H9 (cell line): ENCODE measurements at regions not wholly inside any gene's neighbourhood (a gene's known extent, or its start where the extent isn't known, plus 50 kb on each side); places are given as distances from the start of the nearest gene placed in this dataset.

Source experiments
- DNase-seq: peaks from one replicate; pipeline ENCODE4 v3.0.0-alpha.2; 2017
- H2AFZ ChIP-seq: one replicate; pipeline ENCODE4 v1.6.1; 2013; ENCODE audit warnings: mild to moderate bottlenecking, low read length, control low read depth, moderate library complexity
- H2AK5ac ChIP-seq: 2 replicates; pipeline ENCODE4 v1.6.1; 2013; ENCODE audit warnings: low read length, control low read depth, mixed read lengths; ENCODE audit not compliant: insufficient read length
- H2BK120ac ChIP-seq: one replicate; pipeline ENCODE4 v1.6.1; 2013; ENCODE audit warnings: low read depth, mild to moderate bottlenecking, low read length, control low read depth, inconsistent platforms; ENCODE audit not compliant: poor library complexity, severe bottlenecking
- H2BK12ac ChIP-seq: 2 replicates; pipeline ENCODE4 v1.6.1; 2013; ENCODE audit warnings: low read length, control low read depth, mixed read lengths, low read depth; ENCODE audit not compliant: insufficient read length
- H2BK15ac ChIP-seq: 2 replicates; pipeline ENCODE4 v1.6.1; 2013; ENCODE audit warnings: low read depth, low read length, control low read depth
- H2BK20ac ChIP-seq: one replicate; pipeline ENCODE4 v1.6.1; 2013; ENCODE audit warnings: low read depth, mild to moderate bottlenecking, low read length, control low read depth, inconsistent platforms; ENCODE audit not compliant: poor library complexity, severe bottlenecking
- H2BK5ac ChIP-seq: 2 replicates; pipeline ENCODE4 v1.6.1; 2013; ENCODE audit warnings: low read length, control low read depth, mixed read lengths; ENCODE audit not compliant: insufficient read length
- H3K14ac ChIP-seq: 2 replicates; pipeline ENCODE4 v1.6.1; 2013; ENCODE audit warnings: low read length, control low read depth; ENCODE audit not compliant: insufficient read depth
- H3K18ac ChIP-seq: 2 replicates; pipeline ENCODE4 v1.6.1; 2013; ENCODE audit warnings: low read depth, mild to moderate bottlenecking, mixed read lengths, low read length, control low read depth; ENCODE audit not compliant: insufficient read length
- H3K23ac ChIP-seq: 2 replicates; pipeline ENCODE4 v1.6.1; 2013; ENCODE audit warnings: low read length, control low read depth, mixed read lengths, low read depth; ENCODE audit not compliant: insufficient read length
- H3K23me2 ChIP-seq: 2 replicates; pipeline ENCODE4 v1.6.1; 2013; ENCODE audit warnings: low read depth, mild to moderate bottlenecking, mixed read lengths, low read length, control low read depth; ENCODE audit not compliant: insufficient read length, poor library complexity, severe bottlenecking
- H3K27ac ChIP-seq: 2 replicates; pipeline ENCODE4 v1.5.1; 2013; ENCODE audit warnings: low read length, control low read depth, mixed read lengths, low read depth; ENCODE audit not compliant: insufficient read length
- H3K27me3 ChIP-seq: 2 replicates; pipeline ENCODE4 v1.6.1; 2013; ENCODE audit warnings: low read length, control low read depth, inconsistent platforms; ENCODE audit not compliant: insufficient read depth
- H3K4ac ChIP-seq: 2 replicates; pipeline ENCODE4 v1.6.1; 2013; ENCODE audit warnings: low read depth, mild to moderate bottlenecking, control low read depth, inconsistent platforms, low read length, moderate library complexity
- H3K4me1 ChIP-seq: 2 replicates; pipeline ENCODE4 v1.6.1; 2013; ENCODE audit warnings: low read length, control low read depth, inconsistent platforms; ENCODE audit not compliant: insufficient read depth
- H3K4me2 ChIP-seq: 2 replicates; pipeline ENCODE4 v1.6.1; 2013; ENCODE audit warnings: low read length, control low read depth, mixed read lengths; ENCODE audit not compliant: insufficient read length, insufficient read depth
- H3K56ac ChIP-seq: 2 replicates; pipeline ENCODE4 v1.6.1; 2013; ENCODE audit warnings: low read depth, mild to moderate bottlenecking, mixed read lengths, low read length, control low read depth; ENCODE audit not compliant: insufficient read length
- H3K79me1 ChIP-seq: 2 replicates; pipeline ENCODE4 v1.6.1; 2013; ENCODE audit warnings: low read depth, mild to moderate bottlenecking, moderate library complexity, low read length, control low read depth, inconsistent platforms; ENCODE audit not compliant: insufficient read depth, poor library complexity, severe bottlenecking
- H3K79me2 ChIP-seq: 2 replicates; pipeline ENCODE4 v1.6.1; 2013; ENCODE audit warnings: low read length, control low read depth, inconsistent platforms; ENCODE audit not compliant: insufficient read depth
- H3K9ac ChIP-seq: 2 replicates; pipeline ENCODE4 v1.6.1; 2013; ENCODE audit warnings: low read length, control low read depth, mixed read lengths; ENCODE audit not compliant: insufficient read length; ENCODE audit errors: extremely low read depth
- H3K9me3 ChIP-seq: one replicate; pipeline ENCODE4 v1.6.1; 2013; ENCODE audit warnings: low read depth, low read length, inconsistent platforms; ENCODE audit not compliant: control insufficient read depth
- H3T11ph ChIP-seq: one replicate; pipeline ENCODE4 v1.6.1; 2013; ENCODE audit warnings: mild to moderate bottlenecking, low read length, control low read depth, inconsistent platforms
- H4K20me1 ChIP-seq: one replicate; pipeline ENCODE4 v1.6.1; 2013; ENCODE audit not compliant: control insufficient read depth, insufficient read length, insufficient read depth
- H4K5ac ChIP-seq: 2 replicates; pipeline ENCODE4 v1.6.1; 2013; ENCODE audit warnings: low read depth, mild to moderate bottlenecking, mixed read lengths, low read length, control low read depth; ENCODE audit not compliant: insufficient read length
- H4K8ac ChIP-seq: replicated peaks from 2 replicates; pipeline ENCODE4 v1.6.1; 2013; ENCODE audit warnings: low read length, control low read depth, mixed read lengths, low read depth; ENCODE audit not compliant: insufficient read length
- H4K91ac ChIP-seq: 2 replicates; pipeline ENCODE4 v1.6.1; 2013; ENCODE audit warnings: low read depth, mild to moderate bottlenecking, moderate library complexity, mixed read lengths, low read length, control low read depth; ENCODE audit not compliant: insufficient read length
- H3K27ac Mint-ChIP-seq, 3 experiments: 2 replicates in 2 of 3; 3 replicates in 1 of 3; pipeline ENCODE4 v1.8.0; 2020 to 2021; ENCODE audit warnings: mixed read lengths in 3 of 3, mild to moderate bottlenecking in 1 of 3, moderate library complexity in 1 of 3
- H3K27me3 Mint-ChIP-seq: 2 replicates; pipeline ENCODE4 v1.8.0; 2021; ENCODE audit warnings: low read depth, mild to moderate bottlenecking, moderate library complexity, mixed read lengths
- H3K36me3 Mint-ChIP-seq, 3 experiments: 2 replicates in 2 of 3; 3 replicates in 1 of 3; pipeline ENCODE4 v1.8.0; 2020 to 2021; ENCODE audit warnings: low read depth in 3 of 3, mixed read lengths in 3 of 3; ENCODE audit not compliant: insufficient read depth in 1 of 3
- H3K4me1 Mint-ChIP-seq, 2 experiments: 2 replicates each; pipeline ENCODE4 v1.8.0; 2020; ENCODE audit warnings: mixed read lengths in 2 of 2
- H3K4me3 Mint-ChIP-seq, 2 experiments: 2 replicates in 1 of 2; 3 replicates in 1 of 2; pipeline ENCODE4 v1.8.0; 2020 to 2021; ENCODE audit warnings: mild to moderate bottlenecking in 2 of 2, mixed read lengths in 2 of 2, moderate library complexity in 1 of 2
- H3K9me3 Mint-ChIP-seq, 2 experiments: 2 replicates in 1 of 2; 3 replicates in 1 of 2; pipeline ENCODE4 v1.8.0; 2020; ENCODE audit warnings: mild to moderate bottlenecking in 2 of 2, mixed read lengths in 2 of 2, moderate library complexity in 1 of 2
- CTCF ChIP-seq: fragments of 200-600 bp; sonication (generic); conservative IDR thresholded peaks from 3 replicates; pipeline ENCODE4 v1.8.0; 2021; ENCODE audit warnings: antibody characterized with exemption, mild to moderate bottlenecking
- WGBS: extraction: QIAGEN DNeasy Blood & Tissue Kit; methylation state at CpG from one replicate; pipeline ENCODE4 v1.1.7; 2013; ENCODE audit warnings: missing lambda C conversion rate, low lambda C conversion rate, mixed read lengths; ENCODE audit not compliant: insufficient read length; ENCODE audit errors: extremely low coverage; 5-methylcytosine and 5-hydroxymethylcytosine counted together

DNA sequence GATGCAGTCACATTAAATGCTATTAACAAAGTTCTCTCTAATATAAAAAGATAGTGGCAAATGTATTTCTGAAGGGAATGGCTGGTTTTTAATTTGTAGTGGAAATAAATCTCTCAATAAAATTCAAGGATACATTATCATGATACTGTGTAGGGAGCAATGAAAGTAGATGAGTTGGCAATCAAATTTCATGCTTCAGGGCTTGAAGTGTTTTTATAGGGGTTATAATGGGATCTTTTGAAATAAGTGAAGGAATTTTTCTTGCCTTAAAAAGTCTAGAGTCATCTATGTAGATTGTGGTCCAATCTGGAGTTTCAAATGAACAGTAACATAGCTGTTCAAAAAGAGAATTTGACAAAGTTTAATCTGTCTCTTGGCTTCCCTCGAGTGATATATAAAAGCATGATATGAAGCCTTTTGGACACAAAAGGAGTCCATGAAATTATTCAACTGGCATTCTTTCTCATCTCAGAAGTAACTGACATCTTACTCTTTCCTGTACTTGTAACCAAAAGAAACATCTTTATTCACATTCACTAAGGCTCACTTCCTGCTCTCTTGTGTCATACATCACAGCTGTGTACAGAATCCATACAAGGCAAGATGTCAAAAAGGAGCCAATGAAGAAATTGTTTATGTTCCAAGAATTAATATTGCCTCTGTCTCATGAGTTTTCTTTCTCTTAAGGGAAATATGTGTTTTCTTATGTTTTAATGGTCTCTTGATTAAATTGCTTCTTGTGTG is 591.0 kb upstream of the GJE1 start:
- H2AK5ac ChIP-seq: no peak overlapping the region
- Mint-ChIP-seq H3K36me3 (peaks cover 2 to 9% (median 3%) of the 10 kb centered on the region in 3 experiments; a peak in 5 of 7 replicates), H3K9me3 (peaks cover 7 to 16% of the 10 kb centered on the region in 2 experiments), H3K27ac (no peak overlapping the region), H3K4me3 (no peak overlapping the region), H3K27me3 (no peaks in the 10 kb centered on the region), H3K4me1 (peaks cover 3 to 16% of the 10 kb centered on the region in 2 experiments)
- H3K56ac ChIP-seq: no peak overlapping the region
- no peak for TF ChIP-seq CTCF
- H4K20me1 ChIP-seq: no peaks in the 10 kb centered on the region
- no peaks in the 10 kb centered on the region for H3K79me1 ChIP-seq
- H3K79me2 ChIP-seq: no peaks in the 10 kb centered on the region
- H3T11ph ChIP-seq: no peak overlapping the region
- H2BK12ac ChIP-seq: no peak overlapping the region
- no peak overlapping the region for H3K14ac ChIP-seq
- no peak overlapping the region for H3K4me2 ChIP-seq
- no peak overlapping the region for H3K4ac ChIP-seq
- no peaks in the 10 kb centered on the region for H3K27me3 ChIP-seq
- WGBS: no CpG with 5 or more reads among the region's 1 CpG
- H3K27ac ChIP-seq: no peak overlapping the region
- DNase-seq: no peak
- no peaks in the 10 kb centered on the region for H3K9me3 ChIP-seq
- no peak overlapping the region for H4K5ac ChIP-seq
- no peak overlapping the region for H2AFZ ChIP-seq
- H3K18ac ChIP-seq: no peak overlapping the region
- H2BK15ac ChIP-seq: no peak overlapping the region
- H3K9ac ChIP-seq: no peak overlapping the region
- H2BK120ac ChIP-seq: no peak overlapping the region
- H2BK20ac ChIP-seq: no peak overlapping the region
- H4K8ac ChIP-seq: no peak overlapping the region
- no peaks in the 10 kb centered on the region for H3K23me2 ChIP-seq
- no peak overlapping the region for H2BK5ac ChIP-seq
- H3K4me1 ChIP-seq: no peaks in the 10 kb centered on the region
- H4K91ac ChIP-seq: no peak overlapping the region
- no peak overlapping the region for H3K23ac ChIP-seq
